Psoas muscle (tissue), 7 donors: ENCODE measurements at regions not wholly inside any gene's neighbourhood (a gene's known extent, or its start where the extent isn't known, plus 50 kb on each side); places are given as distances from the start of the nearest gene placed in this dataset.

Experiments used
- ATAC-seq, 4 donors: fragments of 200-7000 bp; cut with Tn5 transposase; one replicate each; pipeline ENCODE4 v1.9.1; 2020; ENCODE audit warnings: moderate library complexity in 3 of 4, mild to moderate bottlenecking in 2 of 4
- DNase-seq, 2 donors: peaks; one replicate each; pipeline ENCODE4 v3.0.0-alpha.2; 2020
- H3K27ac ChIP-seq: fragments of 200-600 bp; one replicate; pipeline ENCODE4 v1.8.0; 2022
- H3K27me3 ChIP-seq, 3 donors: fragments of 200-600 bp in 1 of 3; one replicate each; pipeline versions ENCODE4 v1.6.1 to v1.8.0; 2013 to 2022; ENCODE audit warnings: low read length in 2 of 3, mild to moderate bottlenecking in 2 of 3, moderate library complexity in 1 of 3; ENCODE audit not compliant: insufficient read depth in 3 of 3
- H3K36me3 ChIP-seq, 2 donors: fragments of 200-600 bp in 1 of 2; one replicate each; pipeline versions ENCODE4 v1.6.1 to v1.8.0; 2013 to 2022; ENCODE audit warnings: low read depth in 1 of 2, mild to moderate bottlenecking in 1 of 2, moderate library complexity in 1 of 2; ENCODE audit not compliant: insufficient read depth in 1 of 2
- H3K4me1 ChIP-seq: fragments of 200-600 bp; one replicate; pipeline ENCODE4 v1.8.0; 2022
- H3K4me3 ChIP-seq: fragments of 200-600 bp; one replicate; pipeline ENCODE4 v1.8.0; 2022; ENCODE audit warnings: mild to moderate bottlenecking
- H3K9me3 ChIP-seq: fragments of 200-600 bp; one replicate; pipeline ENCODE4 v1.8.0; 2022
- WGBS, 3 donors: extraction: QIAGEN DNeasy Blood & Tissue Kit; methylation state at CpG; one replicate each; pipeline versions ENCODE4 v1.1.6 to v1.1.7; 2013; 5-methylcytosine and 5-hydroxymethylcytosine counted together
- intact Hi-C, 2 donors: fragments of 100-400 bp; cut with DNase I; formaldehyde crosslinking; loops; one replicate each; pipeline versions ENCODE4 v1.11.0 to v1.14.2; 2022
- TF ChIP-seq, protein P1 (sequence below): fragments of 200-600 bp; IDR thresholded peaks from one replicate; pipeline ENCODE4 v1.8.0; 2022; ENCODE audit warnings: antibody characterized with exemption
- donor health status: healthy with polysubstance abuse.
- donor health status: DM: no; HTN: no; CAD: no; lungs with moderate emphysema.
- donor health status: Bipolar disorder and iron deficiency.
- donor health status: healthy.
- donor health status: DM: yes; HTN: yes; CAD: no.
- donor health status: DM: no; HTN: no; CAD: no.
- donor health status: DM: yes; HTN: yes; CAD: no.

DNA sequence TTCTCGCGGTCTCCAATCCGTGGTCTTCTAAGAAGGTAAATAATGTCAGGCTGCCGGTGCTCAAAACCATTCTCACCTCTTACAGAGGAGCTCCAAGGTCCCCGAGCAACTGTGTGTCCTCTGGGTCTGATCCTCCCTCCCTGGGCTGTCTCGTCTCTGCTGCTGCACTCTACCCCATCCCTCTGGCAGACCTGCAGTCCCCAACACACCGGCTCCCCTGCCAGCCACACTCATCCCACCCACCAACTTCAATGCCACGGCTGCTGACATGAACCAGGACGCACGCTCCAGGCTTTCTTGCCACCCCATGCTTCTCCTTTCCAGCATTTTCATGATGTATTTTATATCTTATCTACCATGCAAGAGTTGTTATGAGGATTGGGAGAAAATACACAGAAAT is 559.5 kb upstream of the SALL3 start:
- H3K27me3 ChIP-seq: no peaks in the 10 kb centered on the region
- no peak overlapping the region for H3K27ac ChIP-seq
- H3K9me3 ChIP-seq: no peaks in the 10 kb centered on the region
- TF ChIP-seq, protein P1, sequence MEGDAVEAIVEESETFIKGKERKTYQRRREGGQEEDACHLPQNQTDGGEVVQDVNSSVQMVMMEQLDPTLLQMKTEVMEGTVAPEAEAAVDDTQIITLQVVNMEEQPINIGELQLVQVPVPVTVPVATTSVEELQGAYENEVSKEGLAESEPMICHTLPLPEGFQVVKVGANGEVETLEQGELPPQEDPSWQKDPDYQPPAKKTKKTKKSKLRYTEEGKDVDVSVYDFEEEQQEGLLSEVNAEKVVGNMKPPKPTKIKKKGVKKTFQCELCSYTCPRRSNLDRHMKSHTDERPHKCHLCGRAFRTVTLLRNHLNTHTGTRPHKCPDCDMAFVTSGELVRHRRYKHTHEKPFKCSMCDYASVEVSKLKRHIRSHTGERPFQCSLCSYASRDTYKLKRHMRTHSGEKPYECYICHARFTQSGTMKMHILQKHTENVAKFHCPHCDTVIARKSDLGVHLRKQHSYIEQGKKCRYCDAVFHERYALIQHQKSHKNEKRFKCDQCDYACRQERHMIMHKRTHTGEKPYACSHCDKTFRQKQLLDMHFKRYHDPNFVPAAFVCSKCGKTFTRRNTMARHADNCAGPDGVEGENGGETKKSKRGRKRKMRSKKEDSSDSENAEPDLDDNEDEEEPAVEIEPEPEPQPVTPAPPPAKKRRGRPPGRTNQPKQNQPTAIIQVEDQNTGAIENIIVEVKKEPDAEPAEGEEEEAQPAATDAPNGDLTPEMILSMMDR: no peak
- no peak overlapping the region for H3K4me3 ChIP-seq
- DNase-seq (no peak), ATAC-seq (no peak)
- intact Hi-C loops: no loop called here
- 66 to 77% (median 73%) methylated on average over 10 of the region's 10 CpGs for WGBS, 3 donors
- no peaks in the 10 kb centered on the region for H3K4me1 ChIP-seq
- no peaks in the 10 kb centered on the region for H3K36me3 ChIP-seq

GRCh38 chr18:78421392-78421791 is 558.2 kb upstream of the SALL3 start:
- WGBS, 3 donors: 66 to 80% (median 77%) methylated on average over 1 of the region's 1 CpG
- ATAC-seq (no peak), DNase-seq (no peak)
- intact Hi-C loops: no loop called here
- no peaks in the 10 kb centered on the region for H3K36me3 ChIP-seq
- no peak overlapping the region for H3K27ac ChIP-seq
- TF ChIP-seq, protein P1: no peak
- H3K9me3 ChIP-seq: no peaks in the 10 kb centered on the region
- no peaks in the 10 kb centered on the region for H3K27me3 ChIP-seq
- H3K4me3 ChIP-seq: no peak overlapping the region
- H3K4me1 ChIP-seq: no peaks in the 10 kb centered on the region

DNA sequence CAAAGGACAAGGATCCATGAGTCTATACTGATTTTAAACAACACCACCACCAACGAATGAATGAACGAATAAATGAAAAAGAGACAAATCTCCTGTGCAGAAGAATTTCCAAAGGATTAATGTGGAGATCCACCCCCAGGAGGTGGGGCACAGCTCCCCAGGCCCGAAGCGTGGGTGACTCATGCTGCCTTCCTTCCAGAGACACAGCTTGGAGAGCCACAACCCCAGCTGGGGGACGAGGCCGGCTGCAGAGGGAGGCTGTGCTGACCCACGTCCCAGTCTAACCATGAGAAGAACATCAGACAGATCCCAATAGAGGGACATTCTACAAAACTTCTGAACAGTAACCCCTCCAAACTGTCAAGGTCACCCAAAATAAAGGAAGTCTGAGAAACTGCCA is 557.3 kb upstream of the SALL3 start:
- 47 to 56% (median 54%) methylated on average over 7 of the region's 7 CpGs for WGBS, 3 donors
- Histone ChIP-seq H3K27me3 (no peaks in the 10 kb centered on the region), H3K9me3 (no peaks in the 10 kb centered on the region), H3K4me1 (no peaks in the 10 kb centered on the region), H3K27ac (no peak overlapping the region), H3K4me3 (no peak overlapping the region), H3K36me3 (no peaks in the 10 kb centered on the region)
- TF ChIP-seq, protein P1: no peak
- no peak for ATAC-seq
- no peak for DNase-seq
- intact Hi-C loops: no loop called here

- H3K27me3 ChIP-seq: no peaks in the 10 kb centered on the region
- TF ChIP-seq, protein P1: no peak
- no peaks in the 10 kb centered on the region for H3K36me3 ChIP-seq
- H3K9me3 ChIP-seq: no peaks in the 10 kb centered on the region
- H3K27ac ChIP-seq: no peak overlapping the region
- WGBS, 3 donors: 31 to 42% (median 33%) methylated on average over 12 of the region's 12 CpGs
- intact Hi-C loops: no loop called here
- ATAC-seq: no peak
- H3K4me1 ChIP-seq: no peaks in the 10 kb centered on the region
- no peak overlapping the region for H3K4me3 ChIP-seq
- no peak for DNase-seq
Observed at GRCh38 chr18:78423811-78424210, 555.8 kb upstream of the SALL3 start.

- ATAC-seq: no peak
- Histone ChIP-seq H3K4me1 (no peaks in the 10 kb centered on the region), H3K27me3 (no peaks in the 10 kb centered on the region), H3K27ac (no peak overlapping the region), H3K9me3 (no peaks in the 10 kb centered on the region), H3K36me3 (no peaks in the 10 kb centered on the region), H3K4me3 (no peak overlapping the region)
- DNase-seq: no peak
- intact Hi-C loops: no loop called here
- 66 to 76% (median 67%) methylated on average over 7 of the region's 7 CpGs for WGBS, 3 donors
- TF ChIP-seq, protein P1: no peak
Observed at GRCh38 chr18:78424403-78425018, 555.1 kb upstream of the SALL3 start.
